Stimulated activated CD4-positive, alpha-beta T cell treated with anti-CD3 and anti-CD28 coated beads, Interleukin-1b, Interleukin-23, amount 100 ng/mL, for 48 hours (primary cell): ENCODE measurements at regions not wholly inside any gene's neighbourhood (a gene's known extent, or its start where the extent isn't known, plus 50 kb on each side); places are given as distances from the start of the nearest gene placed in this dataset.

ENCODE experiments used
- DNase-seq: peaks from one replicate; pipeline ENCODE4 v3.0.0-alpha.2; 2020

- DNase-seq: no peak
Observed at GRCh38 chrX:43522582-43522981, 133.5 kb upstream of the MAOA start.

- no peak for DNase-seq
Observed at GRCh38 chrX:43525901-43526610, 130.0 kb upstream of the MAOA start.

- DNase-seq: no peak
Observed at GRCh38 chrX:43526878-43527277, 129.2 kb upstream of the MAOA start.

GRCh38 chrX:43527801-43528200, 128.3 kb upstream of the MAOA start:
- DNase-seq: no peak

- no peak for DNase-seq
Observed at GRCh38 chrX:43530837-43531236, 125.3 kb upstream of the MAOA start.

GRCh38 chrX:43540318-43540717, 115.8 kb upstream of the MAOA start:
- DNase-seq: no peak

GRCh38 chrX:43551590-43551989, 104.5 kb upstream of the MAOA start:
- DNase-seq: no peak

GRCh38 chrX:43552156-43552555, 103.9 kb upstream of the MAOA start:
- no peak for DNase-seq

GRCh38 chrX:43552703-43553102, 103.4 kb upstream of the MAOA start:
- DNase-seq: no peak

- DNase-seq: no peak
Observed at GRCh38 chrX:43553257-43553656, 102.8 kb upstream of the MAOA start.

GRCh38 chrX:43556207-43556606, 99.9 kb upstream of the MAOA start:
- no peak for DNase-seq

GRCh38 chrX:43557792-43558191, 98.3 kb upstream of the MAOA start:
- peak; percentile 37 for DNase-seq

GRCh38 chrX:43559644-43560043, 96.5 kb upstream of the MAOA start:
- DNase-seq: peak; percentile 23

- DNase-seq: no peak
Observed at GRCh38 chrX:43560247-43560946, 95.7 kb upstream of the MAOA start.

GRCh38 chrX:43562372-43562771, 93.7 kb upstream of the MAOA start:
- no peak for DNase-seq

GRCh38 chrX:43564953-43565352, 91.1 kb upstream of the MAOA start:
- no peak for DNase-seq

GRCh38 chrX:43566170-43566569, 89.9 kb upstream of the MAOA start:
- no peak for DNase-seq

GRCh38 chrX:43573441-43574015, 82.6 kb upstream of the MAOA start:
- no peak for DNase-seq

GRCh38 chrX:43580621-43581020, 75.5 kb upstream of the MAOA start:
- no peak for DNase-seq

- DNase-seq: no peak
Observed at GRCh38 chrX:43581167-43581566, 74.9 kb upstream of the MAOA start.

- DNase-seq: no peak
Observed at GRCh38 chrX:43581888-43582539, 74.1 kb upstream of the MAOA start.

GRCh38 chrX:43582540-43582913, 73.6 kb upstream of the MAOA start:
- DNase-seq: no peak

GRCh38 chrX:43585922-43586321, 70.2 kb upstream of the MAOA start:
- no peak for DNase-seq

- DNase-seq: no peak
Observed at GRCh38 chrX:43586830-43587229, 69.3 kb upstream of the MAOA start.
